GM21619 (cell line): ENCODE measurements at regions not wholly inside any gene's neighbourhood (a gene's known extent, or its start where the extent isn't known, plus 50 kb on each side); places are given as distances from the start of the nearest gene placed in this dataset.
"Not testable (repeated sequence)": the region's sequence is repeated elsewhere in the genome, so short reads cannot be mapped to it uniquely, and the experiment has no call there.

Experiments
- ATAC-seq: cut with Tn5 transposase; IDR thresholded peaks from one replicate; pipeline ENCODE4 v1.9.1; 2021; ENCODE audit not compliant: unreplicated experiment

DNA sequence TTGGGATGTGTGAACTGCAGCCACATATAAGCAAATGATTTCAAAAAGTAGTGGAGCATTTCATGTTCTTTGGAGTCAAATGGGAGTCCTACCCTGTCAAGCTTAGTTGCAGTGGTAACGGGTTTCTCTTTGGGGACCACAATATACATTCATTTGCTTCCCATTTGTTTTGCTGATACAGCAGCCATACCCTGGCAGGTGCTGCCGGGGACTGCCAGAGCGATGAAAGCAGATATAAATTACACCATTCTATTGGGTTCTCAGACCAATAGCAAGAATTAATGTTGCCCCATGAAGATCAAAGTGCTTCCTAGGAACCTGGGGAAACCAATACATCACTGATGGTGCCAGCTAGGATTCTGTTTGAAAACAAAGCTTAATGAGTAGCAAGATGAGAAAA lies 1621.5 kb upstream of the FLRT2 start:
- no peak for ATAC-seq

DNA sequence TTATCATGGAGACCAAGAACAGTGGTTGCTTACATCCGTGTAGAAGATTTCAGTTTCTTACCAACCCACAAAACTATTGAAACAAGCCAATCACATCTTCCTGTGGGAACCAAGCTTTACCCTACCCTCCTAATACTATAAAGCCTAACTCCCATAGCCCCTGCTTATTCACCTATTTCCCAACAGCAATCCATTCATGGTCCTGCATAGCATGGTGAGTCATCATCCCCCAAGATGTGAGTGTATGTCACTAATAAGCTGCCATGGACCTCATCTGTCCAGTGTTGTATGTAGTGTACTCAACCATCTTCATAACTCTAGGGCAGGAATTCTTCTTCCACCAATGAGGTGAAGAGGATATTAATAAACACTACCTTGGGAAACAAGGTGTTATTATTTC lies 1620.4 kb upstream of the FLRT2 start:
- no peak for ATAC-seq

- no peak for ATAC-seq
Observed at GRCh38 chr14:83912032-83912642, 1617.8 kb upstream of the FLRT2 start.

DNA sequence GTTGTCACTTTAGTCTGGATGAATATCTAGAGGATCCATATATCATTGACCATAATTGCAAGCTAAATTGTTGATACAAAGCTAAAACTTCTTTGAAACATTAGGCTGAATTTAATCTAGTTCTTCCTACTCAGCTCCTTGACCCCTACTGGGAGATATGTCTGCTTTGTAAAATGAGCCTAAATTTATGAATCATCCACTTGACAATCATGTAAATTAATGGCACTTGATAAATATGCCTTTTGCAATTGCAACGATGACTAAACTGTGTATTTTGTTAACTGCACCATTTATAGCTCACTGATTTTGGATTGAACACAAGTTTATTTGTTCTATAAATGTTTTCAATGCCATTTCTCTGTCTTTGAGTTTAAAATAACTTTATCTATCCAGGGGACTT lies 1616.5 kb upstream of the FLRT2 start:
- no peak for ATAC-seq

GRCh38 chr14:83918546-83918945 lies 1611.4 kb upstream of the FLRT2 start:
- ATAC-seq: no peak

DNA sequence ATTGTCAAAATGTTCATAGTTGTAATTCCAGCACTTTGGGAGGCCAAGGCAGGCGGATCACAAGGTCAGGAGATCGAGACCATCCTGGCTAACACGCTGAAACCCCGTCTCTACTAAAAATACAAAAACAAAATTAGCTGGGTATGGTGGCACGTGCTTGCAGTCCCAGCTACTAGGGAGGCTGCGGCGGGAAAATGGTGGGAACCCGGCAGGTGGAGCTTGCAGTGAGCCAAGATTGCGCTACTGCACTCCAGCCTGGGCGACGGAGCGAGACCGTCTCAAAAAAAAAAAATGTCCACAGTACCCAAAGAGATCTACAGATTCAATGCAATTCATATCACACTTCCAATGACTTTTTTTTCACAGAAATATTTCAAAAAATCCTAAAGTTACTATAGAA lies 1610.3 kb upstream of the FLRT2 start:
- ATAC-seq: not testable (repeated sequence)

GRCh38 chr14:83923842-83924241 lies 1606.1 kb upstream of the FLRT2 start:
- no peak for ATAC-seq

- ATAC-seq: no peak
Observed at GRCh38 chr14:83924259-83924658, 1605.7 kb upstream of the FLRT2 start.

DNA sequence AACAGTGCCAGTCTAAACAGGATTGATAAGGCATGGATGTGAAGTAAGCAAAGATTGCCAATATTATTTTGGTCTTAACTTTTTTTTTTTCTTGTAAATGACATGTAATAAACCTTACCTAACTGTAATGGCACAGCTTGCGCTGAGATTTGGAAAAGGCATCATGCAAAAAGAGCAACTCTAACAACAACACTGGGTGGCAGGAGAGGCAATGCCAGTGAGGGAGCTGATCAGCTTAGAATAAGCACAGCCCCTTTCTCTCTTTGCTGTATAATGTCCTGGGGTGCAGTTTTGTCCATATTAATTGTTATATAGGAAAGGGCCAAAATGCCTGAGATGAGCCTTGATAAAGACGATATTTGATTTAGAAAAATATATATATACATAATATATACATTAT lies 1589.7 kb upstream of the FLRT2 start:
- ATAC-seq: no peak

DNA sequence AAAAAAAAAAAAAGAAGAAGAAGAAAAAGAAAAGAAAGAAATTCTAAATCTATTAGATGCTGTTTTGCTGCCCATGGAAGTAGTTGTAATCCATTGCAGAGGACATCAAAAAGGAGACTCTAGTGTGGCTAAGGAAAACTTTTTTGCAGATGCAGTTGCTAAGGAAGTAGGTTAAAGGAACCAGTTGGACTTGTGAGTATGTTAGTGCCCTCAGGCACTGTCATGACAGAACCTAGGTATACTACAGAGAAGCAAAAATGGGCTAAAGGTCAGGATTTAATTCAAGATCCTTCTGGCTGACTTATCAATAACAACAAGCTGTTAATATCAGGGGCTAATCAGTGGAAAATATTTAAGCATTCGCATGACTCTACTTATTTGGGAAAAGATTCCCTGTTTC lies 1571.6 kb upstream of the FLRT2 start:
- no peak for ATAC-seq

DNA sequence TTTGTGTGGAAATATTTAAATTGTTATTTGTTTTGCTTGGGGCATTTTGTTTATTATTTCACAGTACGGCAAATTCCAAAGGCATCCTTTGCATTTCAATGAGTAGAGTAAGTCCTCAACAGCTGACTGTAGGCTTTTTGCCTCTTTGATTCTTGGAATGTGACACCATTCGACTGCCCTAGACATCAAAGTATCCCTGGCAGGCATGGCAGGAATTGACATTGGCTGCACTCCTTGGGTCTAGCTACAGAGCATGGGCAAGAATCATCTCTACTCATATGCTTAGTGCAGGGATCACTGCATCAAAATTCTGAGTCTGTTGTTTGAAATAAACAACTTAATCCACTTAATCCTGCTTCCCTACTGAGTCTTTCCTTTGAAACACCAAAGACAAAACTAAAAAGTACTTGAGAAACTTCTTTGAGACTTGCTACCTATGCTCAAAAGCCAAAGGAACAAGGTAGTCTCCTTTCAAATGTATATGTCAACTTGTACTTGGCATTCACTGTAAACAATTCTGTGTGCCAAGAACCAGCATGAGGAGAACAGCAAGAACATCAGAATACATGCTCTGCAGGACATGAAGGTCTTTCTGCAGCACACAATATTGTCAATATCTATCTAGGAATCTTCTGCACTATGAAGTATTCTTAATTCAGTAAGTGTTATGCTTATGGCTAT lies 1569.0 kb upstream of the FLRT2 start:
- ATAC-seq: no peak

DNA sequence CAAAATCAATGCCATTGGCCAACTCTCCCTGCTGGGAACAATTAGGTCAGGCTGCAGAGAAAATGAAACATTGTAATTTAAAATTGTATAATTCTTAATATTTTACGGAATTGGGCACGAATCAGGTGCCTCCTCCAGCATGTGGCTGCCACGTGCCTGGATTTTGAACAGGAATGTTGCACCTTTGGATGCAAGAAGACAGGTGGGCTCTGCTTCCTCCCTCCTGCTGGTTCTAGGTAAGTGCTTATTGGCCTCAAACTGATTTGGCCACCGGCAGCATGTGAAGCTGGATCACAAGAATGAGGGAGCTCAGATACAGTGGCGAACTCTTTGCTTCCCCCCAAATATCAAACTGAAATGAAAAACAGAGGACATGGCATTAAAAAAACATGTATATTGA lies 1559.9 kb upstream of the FLRT2 start:
- no peak for ATAC-seq

- ATAC-seq: no peak
Observed at GRCh38 chr14:83972631-83973030, 1557.3 kb upstream of the FLRT2 start.

- no peak for ATAC-seq
Observed at GRCh38 chr14:83974647-83975163, 1555.2 kb upstream of the FLRT2 start.

DNA sequence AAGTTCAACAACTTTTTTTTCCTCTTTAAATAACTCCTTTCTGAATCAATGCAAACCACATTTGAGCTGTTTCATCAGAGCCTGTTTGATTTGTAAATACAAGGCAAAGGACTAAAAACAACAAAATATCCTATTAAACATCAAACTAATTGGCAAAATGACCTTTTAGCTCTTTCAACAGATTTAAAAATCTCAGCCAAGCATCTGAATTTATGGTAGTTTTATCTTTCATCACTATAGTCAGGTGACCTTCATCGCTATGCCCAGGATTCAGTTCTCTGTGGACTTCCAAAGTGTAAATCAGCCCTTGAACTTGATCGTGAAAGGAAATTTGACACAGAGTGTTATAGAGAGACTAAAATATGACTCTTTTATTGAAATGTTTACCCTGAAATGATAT lies 1554.5 kb upstream of the FLRT2 start:
- ATAC-seq: no peak

- ATAC-seq: no peak
Observed at GRCh38 chr14:83975841-83976770, 1553.8 kb upstream of the FLRT2 start.

- no peak for ATAC-seq
Observed at GRCh38 chr14:83977583-83977982, 1552.4 kb upstream of the FLRT2 start.

DNA sequence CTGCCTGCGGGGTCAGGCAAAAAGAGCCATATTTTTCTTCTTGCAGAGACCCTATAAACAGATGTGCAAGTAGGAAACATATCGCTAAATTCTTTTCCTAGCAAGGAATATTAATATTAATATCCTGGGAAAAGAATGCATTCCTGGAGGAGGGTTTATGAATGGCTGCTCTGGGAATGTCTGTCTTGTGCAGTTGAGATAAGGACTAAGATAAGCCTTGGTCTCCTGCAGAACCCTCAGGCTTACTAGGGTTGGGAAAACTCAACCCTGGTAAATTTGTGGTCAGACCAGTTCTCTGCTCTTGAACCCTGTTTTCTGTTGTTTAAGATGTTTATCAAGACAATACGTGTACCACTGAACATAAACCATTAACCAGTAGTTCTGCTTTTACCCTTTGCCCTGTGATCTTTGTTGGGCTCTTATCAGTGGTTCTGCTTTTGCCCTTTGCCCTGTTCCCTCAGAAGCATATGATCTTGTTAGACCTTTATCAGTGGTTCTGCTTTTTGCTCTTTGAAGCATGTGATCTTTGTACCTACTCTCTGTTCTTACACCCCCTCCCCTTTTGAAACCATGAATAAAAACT lies 1548.2 kb upstream of the FLRT2 start:
- not testable (repeated sequence) for ATAC-seq

- ATAC-seq: no peak
Observed at GRCh38 chr14:83988275-83988674, 1541.7 kb upstream of the FLRT2 start.

DNA sequence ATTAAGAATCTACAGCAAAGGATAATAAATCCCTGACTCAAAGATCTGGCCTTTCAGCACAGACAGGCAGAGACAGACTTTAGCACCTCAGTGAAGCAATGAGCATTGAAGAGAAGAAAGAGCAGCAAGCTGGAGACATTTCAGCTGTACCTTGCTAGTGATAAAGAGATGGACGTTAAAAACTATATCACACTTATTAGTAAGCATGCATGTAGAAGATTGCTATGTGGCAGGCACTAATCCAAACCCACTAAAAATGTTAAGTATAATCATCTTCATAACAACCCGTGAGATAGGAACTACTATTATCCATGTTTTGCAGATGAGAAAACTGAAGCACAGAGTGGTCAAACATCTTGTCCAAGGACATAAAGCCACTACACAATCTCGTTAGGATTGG lies 1538.3 kb upstream of the FLRT2 start:
- no peak for ATAC-seq

- no peak for ATAC-seq
Observed at GRCh38 chr14:83992857-83993256, 1537.1 kb upstream of the FLRT2 start.
